Endothelial cell of umbilical vein (primary cell): ENCODE measurements at regions not wholly inside any gene's neighbourhood (a gene's known extent, or its start where the extent isn't known, plus 50 kb on each side); places are given as distances from the start of the nearest gene placed in this dataset.

Source experiments
- BruUV-seq: library from RNA; stranded (reverse); fragments of 400-500 nt; replicated peaks from 2 replicates; lab custom pipeline; 2021; lab: Mats Ljungman, UMichigan
- CTCF ChIA-PET: fragments of 300-600, 350-600 bp; sonication (Branson Sonifier 250); formaldehyde crosslinking; loops from one replicate; lab custom pipeline; 2021; ENCODE audit warnings: antibody characterized with exemption, inconsistent platforms; lab: Charles Lee
- POLR2A ChIA-PET: fragments of 300-600, 350-600 bp; sonication (Branson Sonifier 250); formaldehyde crosslinking; loops from one replicate; lab custom pipeline; 2021; ENCODE audit warnings: antibody characterized with exemption, inconsistent platforms; lab: Charles Lee
- DNase-seq: peaks from one replicate; pipeline ENCODE4 v3.0.0-alpha.2; 2011; ENCODE audit warnings: low read depth, low spot score
- FAIRE-seq: peaks from 2 replicates; lab custom pipeline; 2011; peaks lifted over from hg19 to GRCh38; lab: Jason Lieb, UNC
- H2AFZ ChIP-seq: 2 replicates; pipeline ENCODE4 v1.6.0; 2012; ENCODE audit warnings: low read depth, low read length, control low read depth, inconsistent platforms
- H3K27ac ChIP-seq: 2 replicates; pipeline ENCODE4 v1.5.1; 2011; ENCODE audit warnings: low read depth, mild to moderate bottlenecking, control low read depth, low read length, moderate library complexity; ENCODE audit not compliant: insufficient read depth
- H3K27me3 ChIP-seq, 2 experiments: 2 replicates each; pipeline versions ENCODE4 v1.6.0 to v1.6.1; 2011; ENCODE audit warnings: low read length in 2 of 2, mixed read lengths in 1 of 2; ENCODE audit not compliant: control insufficient read depth in 2 of 2, insufficient read depth in 2 of 2
- H3K36me3 ChIP-seq, 2 experiments: 2 replicates in 1 of 2; 3 replicates in 1 of 2; pipeline ENCODE4 v1.5.1; 2011; ENCODE audit warnings: low read length in 2 of 2, mild to moderate bottlenecking in 1 of 2, moderate library complexity in 1 of 2; ENCODE audit not compliant: control insufficient read depth in 2 of 2, insufficient read depth in 2 of 2; ENCODE audit errors: extremely low read depth in 1 of 2
- H3K4me1 ChIP-seq: 3 replicates; pipeline ENCODE4 v1.5.1; 2011; ENCODE audit warnings: mild to moderate bottlenecking, low read length; ENCODE audit not compliant: control insufficient read depth, insufficient read depth; ENCODE audit errors: extremely low read depth
- H3K4me2 ChIP-seq: 2 replicates; pipeline ENCODE4 v1.6.1; 2011; ENCODE audit warnings: low read length, control low read depth, mixed read lengths; ENCODE audit not compliant: insufficient read depth
- H3K4me3 ChIP-seq, 3 experiments: fragments of 200-600 bp in 1 of 3; sonication (generic), shearing (Covaris generic) in 1 of 3; replicated peaks in 1 of 3; 2 replicates each; pipeline ENCODE4 v1.5.1; 2011 to 2016; ENCODE audit warnings: control low read depth in 3 of 3, low read length in 3 of 3, mild to moderate bottlenecking in 2 of 3, inconsistent platforms in 1 of 3, low read depth in 1 of 3, moderate library complexity in 1 of 3; ENCODE audit not compliant: insufficient read depth in 1 of 3
- H3K79me2 ChIP-seq: 2 replicates; pipeline ENCODE4 v1.6.0; 2012; ENCODE audit warnings: low read length, inconsistent platforms; ENCODE audit not compliant: control insufficient read depth, insufficient read depth
- H3K9ac ChIP-seq: replicated peaks from 2 replicates; pipeline ENCODE3; 2011; ENCODE audit warnings: low read length, control low read depth; ENCODE audit not compliant: insufficient read depth; ENCODE audit errors: extremely low read depth
- H3K9me1 ChIP-seq: replicated peaks from 3 replicates; pipeline ENCODE4 v1.6.0; 2011; ENCODE audit warnings: mild to moderate bottlenecking, low read length; ENCODE audit not compliant: control insufficient read depth, insufficient read depth; ENCODE audit errors: extremely low read depth
- H3K9me3 ChIP-seq: replicated peaks from 2 replicates; pipeline ENCODE4 v1.5.1; 2012; ENCODE audit warnings: low read length, inconsistent platforms; ENCODE audit not compliant: control insufficient read depth, insufficient read depth
- H4K20me1 ChIP-seq: replicated peaks from 2 replicates; pipeline ENCODE3; 2011; ENCODE audit warnings: mild to moderate bottlenecking, low read length; ENCODE audit not compliant: control insufficient read depth, insufficient read depth; ENCODE audit errors: extremely low read depth
- CTCF ChIP-seq, 2 donors: IDR thresholded peaks; 1 replicate in 1 of 2; 2 replicates in 1 of 2; pipeline ENCODE4 v1.5.1; 2011; ENCODE audit warnings: low read length in 2 of 2, mild to moderate bottlenecking in 2 of 2, moderate library complexity in 2 of 2, control low read depth in 1 of 2, inconsistent platforms in 1 of 2, low read depth in 1 of 2; ENCODE audit not compliant: insufficient read depth in 1 of 2; ENCODE audit errors: extremely low read depth in 1 of 2
- EZH2 ChIP-seq: IDR thresholded peaks from 2 replicates; pipeline ENCODE4 v1.6.1; 2012; ENCODE audit warnings: borderline replicate concordance, low read depth, mild to moderate bottlenecking, moderate library complexity, low read length, inconsistent platforms; ENCODE audit not compliant: severe bottlenecking
- FOS ChIP-seq: IDR thresholded peaks from 2 replicates; pipeline ENCODE4 v1.6.1; 2011; ENCODE audit warnings: mild to moderate bottlenecking, low read length, moderate library complexity, borderline replicate concordance; ENCODE audit not compliant: insufficient read depth
- GATA2 ChIP-seq: IDR thresholded peaks from 2 replicates; pipeline ENCODE4 v1.7.0; 2011; ENCODE audit warnings: low read depth, mild to moderate bottlenecking, moderate library complexity, mixed read lengths, low read length; ENCODE audit not compliant: insufficient read length, insufficient read depth
- JUN ChIP-seq: IDR thresholded peaks from 2 replicates; pipeline ENCODE4 v1.6.1; 2011; ENCODE audit warnings: borderline replicate concordance, low read depth; ENCODE audit not compliant: insufficient read length, insufficient read depth
- MAX ChIP-seq: IDR thresholded peaks from 2 replicates; pipeline ENCODE4 v1.6.1; 2011; ENCODE audit not compliant: insufficient read depth, insufficient read length
- MYC ChIP-seq: IDR thresholded peaks from one replicate; pipeline ENCODE4 v1.6.1; 2011; ENCODE audit warnings: mild to moderate bottlenecking, low read depth, low read length
- POLR2A ChIP-seq: IDR thresholded peaks from 2 replicates; pipeline ENCODE4 v1.6.1; 2012; ENCODE audit warnings: low read depth, mild to moderate bottlenecking, control low read depth, low read length
- POLR2AphosphoS5 ChIP-seq: IDR thresholded peaks from 2 replicates; pipeline ENCODE4 v1.6.1; 2012; ENCODE audit warnings: low read depth, mild to moderate bottlenecking, control low read depth, low read length, moderate library complexity; ENCODE audit not compliant: insufficient read depth
- dilution Hi-C: fragments of 300-500 bp; cut with MboI; formaldehyde crosslinking; loops from one replicate; pipeline ENCODE4 v1.15.0; 2019; ENCODE audit warnings: low sequenced_read_pairs; ENCODE audit not compliant: extremely low pct_ligation_motif_present
- intact Hi-C: fragments of 100-400 bp; cut with micrococcal nuclease; formaldehyde crosslinking; loops from one replicate; pipeline ENCODE4 v1.10.0; 2022

- no peak for DNase-seq
- no peaks in the 10 kb centered on the region for H4K20me1 ChIP-seq
- TF ChIP-seq GATA2 (no peak), MYC (no peak), POLR2AphosphoS5 (no peak), FOS (no peak)
- no peaks in the 10 kb centered on the region for H3K4me1 ChIP-seq
- H3K9me3 ChIP-seq, result no peaks in the 10 kb centered on the region
- BruUV-seq, result no TSS peak
- H3K27ac ChIP-seq, result no peak overlapping the region
- no peak for FAIRE-seq
- H3K36me3 ChIP-seq, result no peaks in the 10 kb centered on the region
- dilution Hi-C loops (no loop called here), intact Hi-C loops (no loop called here)
- H2AFZ ChIP-seq, result no peak overlapping the region
- H3K9me1 ChIP-seq, result no peaks in the 10 kb centered on the region
- no peaks in the 10 kb centered on the region for H3K79me2 ChIP-seq
- H3K9ac ChIP-seq, result no peak overlapping the region
- H3K27me3 ChIP-seq, result no peaks in the 10 kb centered on the region
- no peak overlapping the region for H3K4me2 ChIP-seq
- ChIA-PET CTCF (no interaction called here), POLR2A (no interaction called here)
- no peak overlapping the region for H3K4me3 ChIP-seq
Observed at GRCh38 chr3:180359061-180359952, 242.7 kb upstream of the TTC14 start.

- H3K9me3 ChIP-seq, result no peaks in the 10 kb centered on the region
- BruUV-seq, result no TSS peak
- no peaks in the 10 kb centered on the region for H3K36me3 ChIP-seq
- no peak overlapping the region for H3K27ac ChIP-seq
- H4K20me1 ChIP-seq, result no peaks in the 10 kb centered on the region
- no peak for DNase-seq
- FAIRE-seq, result no peak
- no peak for TF ChIP-seq FOS
- TF ChIP-seq POLR2A, result no peak
- no peak for TF ChIP-seq MAX
- TF ChIP-seq EZH2, result no peak
- no peak for TF ChIP-seq POLR2AphosphoS5
- no peak for TF ChIP-seq MYC
- TF ChIP-seq GATA2, result no peak
- TF ChIP-seq CTCF (IDR thresholded peaks at IDR 0.05; ENCODE audit: extremely low read depth in 1 of 2, insufficient read depth in 1 of 2, low read depth in 1 of 2, low read length in 2 of 2), result no peak
- no peak for TF ChIP-seq JUN
- H2AFZ ChIP-seq, result no peak overlapping the region
- H3K9me1 ChIP-seq, result no peaks in the 10 kb centered on the region
- no peaks in the 10 kb centered on the region for H3K27me3 ChIP-seq
- no peaks in the 10 kb centered on the region for H3K4me1 ChIP-seq
- intact Hi-C loops (no loop called here), dilution Hi-C loops (no loop called here)
- H3K4me2 ChIP-seq, result no peak overlapping the region
- no peak overlapping the region for H3K9ac ChIP-seq
- no peaks in the 10 kb centered on the region for H3K79me2 ChIP-seq
- ChIA-PET CTCF (no interaction called here), POLR2A (no interaction called here)
- H3K4me3 ChIP-seq, result no peak overlapping the region
Observed at GRCh38 chr3:180359953-180360279, 242.0 kb upstream of the TTC14 start.
